K562 (cell line): ENCODE measurements at regions not wholly inside any gene's neighbourhood (a gene's known extent, or its start where the extent isn't known, plus 50 kb on each side); places are given as distances from the start of the nearest gene placed in this dataset.

ENCODE experiments used
- ATAC-seq: fragments of 200-7000 bp; cut with Tn5 transposase; 3 replicates; pipeline ENCODE4 v1.9.1; 2020; ENCODE audit warnings: moderate library complexity
- BruUV-seq: library from RNA; stranded (reverse); fragments of 400-500 nt; replicated peaks from 2 replicates; lab custom pipeline; 2021; lab: Mats Ljungman, UMichigan
- CTCF ChIA-PET: fragments of 300-600 bp; formaldehyde crosslinking; extraction: SDS; loops from one replicate; lab custom pipeline; 2021; ENCODE audit warnings: low intra/inter-chr PET ratio; lab: Yijun Ruan, JAX
- POLR2A ChIA-PET: fragments of 300-600, 350-650 bp; sonication (Branson Sonifier 250); formaldehyde crosslinking; extraction: SDS; loops from one replicate; lab custom pipeline; 2021; ENCODE audit warnings: antibody characterized with exemption, inconsistent platforms; lab: Yijun Ruan, JAX
- DNase-seq, 4 experiments: peaks; one replicate each; pipeline versions ENCODE4 v3.0.0 to v3.0.0-alpha.2; 2011 to 2018; ENCODE audit warnings: low spot score in 3 of 4, mixed read lengths in 3 of 4; ENCODE audit errors: extremely low read depth in 1 of 4
- FAIRE-seq: peaks from 2 replicates; lab custom pipeline; 2011; peaks lifted over from hg19 to GRCh38; lab: Jason Lieb, UNC
- H2AFZ ChIP-seq: 2 replicates; pipeline ENCODE4 v1.6.0; 2011; ENCODE audit warnings: low read depth, low read length, control low read depth, inconsistent platforms
- H3K27ac ChIP-seq: fragments of 200-600 bp; 3 replicates; pipeline ENCODE4 v1.8.0; 2011; ENCODE audit warnings: low read depth, mild to moderate bottlenecking, control low read depth, inconsistent platforms, low read length, moderate library complexity, mixed read lengths; ENCODE audit errors: extremely low read depth
- H3K27me3 ChIP-seq, 2 experiments: fragments of 300-600 bp in 1 of 2; 2 replicates in 1 of 2; 3 replicates in 1 of 2; pipeline versions ENCODE4 v1.6.0 to v1.8.0; 2011; ENCODE audit warnings: inconsistent platforms in 2 of 2, low read length in 2 of 2, mild to moderate bottlenecking in 1 of 2, mixed read lengths in 1 of 2, moderate library complexity in 1 of 2; ENCODE audit not compliant: control insufficient read depth in 2 of 2, insufficient read depth in 2 of 2
- H3K36me3 ChIP-seq: fragments of 300-600 bp; 3 replicates; pipeline ENCODE4 v1.8.0; 2011; ENCODE audit warnings: mild to moderate bottlenecking, low read length, inconsistent platforms; ENCODE audit not compliant: control insufficient read depth, insufficient read depth
- H3K4me1 ChIP-seq, 2 experiments: fragments of 200-600 bp in 1 of 2; replicated peaks in 1 of 2; 2 replicates in 1 of 2; 3 replicates in 1 of 2; pipeline versions ENCODE4 v1.5.1 to v1.8.0; 2011; ENCODE audit warnings: inconsistent platforms in 2 of 2, low read length in 2 of 2, mild to moderate bottlenecking in 1 of 2, mixed read lengths in 1 of 2, moderate library complexity in 1 of 2; ENCODE audit not compliant: control insufficient read depth in 2 of 2, insufficient read depth in 2 of 2
- H3K4me2 ChIP-seq: 2 replicates; pipeline ENCODE4 v1.6.1; 2011; ENCODE audit warnings: low read length, control low read depth, inconsistent platforms, mixed read lengths; ENCODE audit not compliant: insufficient read depth
- H3K4me3 ChIP-seq: fragments of 200-600 bp; sonication (generic), shearing (Covaris generic); 2 replicates; pipeline ENCODE4 v1.5.1; 2016; ENCODE audit warnings: control low read depth, inconsistent platforms
- H3K79me2 ChIP-seq: fragments of 200-600 bp; 3 replicates; pipeline ENCODE4 v1.8.0; 2011; ENCODE audit warnings: low read length, inconsistent platforms; ENCODE audit not compliant: control insufficient read depth, insufficient read depth
- H3K9ac ChIP-seq, 2 experiments: 2 replicates each; pipeline versions ENCODE4 v1.6.0 to v1.6.1; 2011; ENCODE audit warnings: low read depth in 2 of 2, low read length in 2 of 2, control low read depth in 1 of 2, inconsistent platforms in 1 of 2, mild to moderate bottlenecking in 1 of 2, mixed read lengths in 1 of 2; ENCODE audit not compliant: insufficient read depth in 1 of 2
- H3K9me1 ChIP-seq: one replicate; pipeline ENCODE4 v1.6.0; 2011; ENCODE audit warnings: inconsistent platforms, mild to moderate bottlenecking, low read length, moderate library complexity; ENCODE audit not compliant: control insufficient read depth, insufficient read depth
- H3K9me3 ChIP-seq: replicated peaks from 2 replicates; pipeline ENCODE4 v1.5.1; 2011; ENCODE audit warnings: low read depth, low read length, inconsistent platforms; ENCODE audit not compliant: control insufficient read depth, insufficient read depth
- H4K20me1 ChIP-seq: replicated peaks from 2 replicates; pipeline ENCODE4 v1.6.1; 2011; ENCODE audit warnings: low read length, inconsistent platforms, mixed read lengths; ENCODE audit not compliant: control insufficient read depth, insufficient read depth
- CTCFL ChIP-seq: IDR thresholded peaks from 2 replicates; pipeline ENCODE4 v1.6.1; 2011; ENCODE audit warnings: borderline replicate concordance, low read depth, mild to moderate bottlenecking, moderate library complexity, low read length; ENCODE audit not compliant: insufficient read depth, poor library complexity, severe bottlenecking
- HDGF ChIP-seq: fragments of 450-650 bp; IDR thresholded peaks from 2 replicates; pipeline ENCODE4 v1.6.1; 2016
- MED1 ChIP-seq: sonication (generic); formaldehyde crosslinking; IDR thresholded peaks from 2 replicates; pipeline ENCODE4 v1.8.1; 2023; ENCODE audit warnings: missing genetic modification reagents, borderline replicate concordance
- NCOA2 ChIP-seq, 2 experiments: fragments of 450-650 bp; IDR thresholded peaks; 2 replicates each; pipeline ENCODE4 v1.6.1; 2018; ENCODE audit warnings: mild to moderate bottlenecking in 2 of 2, moderate library complexity in 1 of 2; ENCODE audit not compliant: partially characterized antibody in 2 of 2
- PKNOX1 ChIP-seq: fragments of 450-650 bp; IDR thresholded peaks from 2 replicates; pipeline ENCODE4 v1.6.1; 2016
- ZNF274 ChIP-seq: IDR thresholded peaks from 2 replicates; pipeline ENCODE4 v1.6.1; 2011; ENCODE audit warnings: low read depth, mild to moderate bottlenecking, low read length, moderate library complexity, borderline replicate concordance
- WGBS: fragments of 100-300 bp; shearing (Covaris generic); methylation state at CpG from one replicate; pipeline ENCODE4 v1.1.6; 2016; ENCODE audit warnings: low coverage, mixed read lengths; ENCODE audit not compliant: insufficient coverage; ENCODE audit errors: missing lambda C conversion rate; 5-methylcytosine and 5-hydroxymethylcytosine counted together
- in situ Hi-C: fragments of 300-500 bp; cut with MboI; formaldehyde crosslinking; loops from 4 replicates; pipeline ENCODE4 v1.15.0; 2018; ENCODE audit warnings: inconsistent platforms, mixed read lengths
- intact Hi-C: fragments of 100-400 bp; cut with micrococcal nuclease; formaldehyde crosslinking; loops from 2 replicates; pipeline ENCODE4 v1.14.2; 2022

GRCh38 chr5:53303105-53303504 lies 177.3 kb upstream of the FST start:
- BruUV-seq = no TSS peak

More at GRCh38 chr5:53303105-53303504, 177.3 kb upstream of the FST start:
- Histone ChIP-seq H3K27me3 (no peaks in the 10 kb centered on the region), H2AFZ (no peak overlapping the region), H4K20me1 (no peaks in the 10 kb centered on the region), H3K36me3 (no peaks in the 10 kb centered on the region), H3K9me3 (no peaks in the 10 kb centered on the region), H3K4me3 (no peak overlapping the region), H3K27ac (no peak overlapping the region), H3K4me1 (no peaks in the 10 kb centered on the region), H3K4me2 (no peak overlapping the region), H3K79me2 (no peaks in the 10 kb centered on the region), H3K9me1 (no peaks in the 10 kb centered on the region), H3K9ac (no peak overlapping the region)
- WGBS = 0% methylated on average over 1 of the region's 1 CpG
- CTCF ChIA-PET = no interaction called here
- FAIRE-seq (no peak), ATAC-seq (no peak), DNase-seq (no peak)
- intact Hi-C loops (no loop called here), in situ Hi-C loops (no loop called here)
- TF ChIP-seq ZNF274 (no peak), CTCFL (no peak), HDGF (no peak), MED1 (CRISPR knock-in tag) (no peak), PKNOX1 (no peak), NCOA2 (IDR thresholded peaks at IDR 0.05; ENCODE audit: partially characterized antibody in 2 of 2) (no peak)
- POLR2A ChIA-PET = no interaction called here
